HFF-Myc (cell line): ENCODE measurements at regions not wholly inside any gene's neighbourhood (a gene's known extent, or its start where the extent isn't known, plus 50 kb on each side); places are given as distances from the start of the nearest gene placed in this dataset.
A peak's percentile ranks its signal among the peaks of the same experiment; 100 is the strongest.

ENCODE experiments used
- DNase-seq: peaks from one replicate; pipeline ENCODE4 v3.0.0-alpha.2; 2011; ENCODE audit warnings: low read depth; ENCODE audit errors: extremely low read depth
- H3K4me3 ChIP-seq: replicated peaks from 2 replicates; pipeline ENCODE4 v1.5.1; 2011; ENCODE audit warnings: low read depth, mild to moderate bottlenecking, control low read depth, low read length
- TF ChIP-seq, protein P1 (sequence below): IDR thresholded peaks from 2 replicates; pipeline ENCODE4 v1.5.1; 2012; ENCODE audit warnings: mild to moderate bottlenecking, low read depth, low read length, control low read depth; ENCODE audit errors: missing control alignments

DNA sequence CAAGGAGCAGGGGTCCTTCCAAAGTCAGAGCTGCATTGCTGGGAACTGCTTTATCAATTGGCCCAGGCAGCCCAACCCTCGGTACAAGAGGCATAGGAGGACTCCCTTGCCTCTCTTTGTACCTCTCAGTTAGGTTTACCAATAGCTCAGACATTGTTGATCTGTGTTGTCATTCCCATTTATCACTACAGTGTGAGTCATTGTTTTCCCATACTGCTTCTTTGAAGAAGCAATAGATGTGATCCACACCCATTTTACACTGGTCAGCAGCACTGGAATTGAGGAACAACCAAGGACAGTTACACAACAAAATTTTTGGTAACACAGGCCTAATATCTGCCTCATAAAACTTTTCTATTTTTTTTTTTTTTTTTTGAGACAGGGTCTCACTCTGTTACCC is 307.2 kb downstream of the SNX13 start:
- DNase-seq: no peak
- no peak overlapping the region for H3K4me3 ChIP-seq
- TF ChIP-seq, protein P1, sequence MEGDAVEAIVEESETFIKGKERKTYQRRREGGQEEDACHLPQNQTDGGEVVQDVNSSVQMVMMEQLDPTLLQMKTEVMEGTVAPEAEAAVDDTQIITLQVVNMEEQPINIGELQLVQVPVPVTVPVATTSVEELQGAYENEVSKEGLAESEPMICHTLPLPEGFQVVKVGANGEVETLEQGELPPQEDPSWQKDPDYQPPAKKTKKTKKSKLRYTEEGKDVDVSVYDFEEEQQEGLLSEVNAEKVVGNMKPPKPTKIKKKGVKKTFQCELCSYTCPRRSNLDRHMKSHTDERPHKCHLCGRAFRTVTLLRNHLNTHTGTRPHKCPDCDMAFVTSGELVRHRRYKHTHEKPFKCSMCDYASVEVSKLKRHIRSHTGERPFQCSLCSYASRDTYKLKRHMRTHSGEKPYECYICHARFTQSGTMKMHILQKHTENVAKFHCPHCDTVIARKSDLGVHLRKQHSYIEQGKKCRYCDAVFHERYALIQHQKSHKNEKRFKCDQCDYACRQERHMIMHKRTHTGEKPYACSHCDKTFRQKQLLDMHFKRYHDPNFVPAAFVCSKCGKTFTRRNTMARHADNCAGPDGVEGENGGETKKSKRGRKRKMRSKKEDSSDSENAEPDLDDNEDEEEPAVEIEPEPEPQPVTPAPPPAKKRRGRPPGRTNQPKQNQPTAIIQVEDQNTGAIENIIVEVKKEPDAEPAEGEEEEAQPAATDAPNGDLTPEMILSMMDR: no peak

DNA sequence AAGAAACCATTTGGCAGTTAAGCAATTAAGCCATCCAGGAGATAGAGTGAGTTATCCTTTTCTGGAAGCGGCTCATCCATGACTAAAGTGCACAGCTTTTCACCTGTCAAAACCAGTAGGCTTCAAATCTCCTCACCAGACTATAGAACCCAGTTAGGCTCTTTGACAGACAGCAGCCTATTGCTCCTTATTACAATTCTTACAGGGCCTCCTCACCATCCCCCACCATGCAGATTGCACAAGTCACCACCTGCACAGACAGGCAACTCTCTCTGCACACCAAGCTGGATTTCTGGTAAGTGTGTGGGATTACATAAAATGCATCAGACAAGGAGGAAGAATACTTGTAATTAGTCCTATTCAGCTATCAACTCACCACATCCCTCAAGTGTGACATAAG is 301.6 kb downstream of the SNX13 start:
- no peak for DNase-seq
- TF ChIP-seq, protein P1: no peak
- no peak overlapping the region for H3K4me3 ChIP-seq

DNA sequence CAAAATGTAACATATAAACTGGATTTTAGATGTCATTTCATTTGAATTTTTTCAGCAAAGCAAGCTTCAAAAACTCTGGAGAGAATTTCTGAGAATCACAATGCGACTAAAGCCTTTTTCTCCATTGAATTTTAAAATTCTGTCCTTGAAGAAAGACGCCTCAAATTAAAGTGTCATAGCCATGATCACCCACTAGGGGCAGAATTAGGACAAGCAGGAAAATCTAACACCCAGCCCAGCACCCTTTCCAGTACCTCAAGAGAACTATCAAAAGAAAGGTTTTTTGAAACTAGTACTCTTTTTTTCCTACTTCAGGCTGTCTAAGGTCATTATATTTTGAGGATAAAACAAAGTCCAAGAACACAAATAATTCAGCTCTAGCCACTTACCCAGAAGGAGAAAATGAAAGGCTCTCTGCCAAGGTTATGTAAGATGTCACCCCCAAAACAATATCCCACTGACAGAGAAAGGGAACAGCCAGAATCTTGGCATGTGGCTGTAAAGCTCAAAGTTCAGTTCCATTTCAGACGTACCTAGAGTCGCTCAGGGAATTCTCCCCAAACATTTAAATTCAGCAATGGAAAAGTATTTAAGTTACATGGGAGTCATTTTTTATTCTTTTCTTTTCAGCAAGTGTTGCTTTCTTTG is 299.4 kb downstream of the SNX13 start:
- no peak overlapping the region for H3K4me3 ChIP-seq
- no peak for DNase-seq
- TF ChIP-seq, protein P1: peak; percentile 58

DNA sequence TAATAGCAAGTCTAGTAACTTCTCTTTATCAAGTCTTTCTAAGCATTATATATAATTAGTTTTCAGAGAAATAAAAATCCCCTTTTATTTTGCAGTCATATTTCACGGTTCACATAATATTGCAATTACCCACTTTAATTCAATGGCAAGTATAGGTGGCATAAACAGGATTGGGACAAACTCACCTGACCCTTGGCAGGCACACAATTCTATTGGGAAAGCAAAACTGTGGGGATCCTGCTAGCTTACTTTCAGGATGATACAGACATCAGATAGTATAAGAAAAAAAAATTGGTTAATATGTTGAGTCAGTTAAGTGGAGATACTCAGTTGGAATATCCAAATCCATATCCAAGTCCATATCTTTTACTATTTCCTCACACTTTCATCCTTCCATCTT is 294.8 kb downstream of the SNX13 start:
- TF ChIP-seq, protein P1: no peak
- no peak for DNase-seq
- no peak overlapping the region for H3K4me3 ChIP-seq

DNA sequence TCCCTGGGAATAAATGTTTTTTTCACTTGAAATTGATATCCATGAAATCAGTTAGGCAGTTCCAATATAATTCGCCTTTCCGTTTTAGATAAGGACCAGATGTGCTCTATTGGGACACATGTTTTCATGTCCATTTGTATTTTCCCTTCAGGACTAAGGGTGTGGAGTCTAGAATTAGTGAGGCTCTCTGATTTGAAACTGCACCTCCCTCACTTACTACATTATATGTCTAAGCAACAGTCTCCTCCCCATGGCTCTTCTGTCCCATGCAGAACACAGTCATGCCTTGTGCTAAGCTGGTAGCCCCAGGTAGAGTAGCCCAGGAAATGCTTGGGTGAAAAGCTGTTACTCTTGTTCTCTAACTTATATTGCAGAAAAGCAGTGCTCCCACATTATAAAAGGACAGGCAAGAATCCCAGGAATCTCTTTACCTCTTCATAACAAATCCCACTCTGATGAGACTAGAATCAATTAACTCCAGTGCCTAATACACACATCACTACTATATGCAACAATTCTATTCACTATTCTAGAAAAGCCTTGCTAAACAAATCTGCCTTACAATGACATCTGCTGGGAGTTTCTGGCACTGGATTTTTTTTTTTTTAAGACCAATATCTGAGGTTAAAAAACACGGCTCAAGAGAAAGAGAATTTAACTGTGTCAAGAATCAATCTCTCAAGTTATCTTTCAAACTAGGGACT is 293.9 kb downstream of the SNX13 start:
- TF ChIP-seq, protein P1: peak; percentile 27
- H3K4me3 ChIP-seq: no peak overlapping the region
- no peak for DNase-seq

DNA sequence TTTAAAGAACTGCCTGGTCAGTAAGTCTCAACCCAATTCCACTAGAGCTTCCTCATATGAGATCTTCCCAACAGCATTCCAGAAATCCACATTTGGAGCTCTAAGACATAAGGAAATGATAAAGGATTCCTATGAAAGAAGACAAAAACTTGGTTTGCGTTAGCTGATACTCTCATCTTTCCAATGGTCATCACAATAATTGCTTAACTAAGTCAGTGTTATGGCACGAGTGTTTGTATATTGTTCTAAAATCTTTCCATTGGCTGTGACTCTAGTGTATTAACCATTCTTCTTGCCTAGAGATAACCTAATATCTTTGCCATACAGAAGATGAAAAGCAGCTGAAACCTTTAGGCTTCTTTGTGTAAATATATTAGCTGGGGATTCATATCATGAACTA is 289.0 kb downstream of the SNX13 start:
- TF ChIP-seq, protein P1: no peak
- DNase-seq: no peak
- no peak overlapping the region for H3K4me3 ChIP-seq
